Breast epithelium (tissue), 3 donors: ENCODE measurements at regions not wholly inside any gene's neighbourhood (a gene's known extent, or its start where the extent isn't known, plus 50 kb on each side); places are given as distances from the start of the nearest gene placed in this dataset.

Experiments used
- CTCF ChIP-seq, 3 donors: fragments of 450-650 bp; IDR thresholded peaks; one replicate each; pipeline ENCODE4 v1.5.1; 2016 to 2017; ENCODE audit warnings: antibody characterized with exemption in 3 of 3, mild to moderate bottlenecking in 3 of 3, moderate library complexity in 3 of 3
- POLR2A ChIP-seq: fragments of 450-650 bp; IDR thresholded peaks from one replicate; pipeline ENCODE4 v1.6.1; 2016; ENCODE audit warnings: antibody characterized with exemption, mild to moderate bottlenecking, moderate library complexity

GRCh38 chr18:27355308-27355707 lies 170.2 kb upstream of the CHST9 start:
- no peak for TF ChIP-seq CTCF (IDR thresholded peaks at IDR 0.05)
- TF ChIP-seq POLR2A = no peak
